Posterior vena cava (tissue), 2 donors: ENCODE measurements at regions not wholly inside any gene's neighbourhood (a gene's known extent, or its start where the extent isn't known, plus 50 kb on each side); places are given as distances from the start of the nearest gene placed in this dataset.
A peak's percentile ranks its signal among the peaks of the same experiment; 100 is the strongest.

ENCODE experiments used
- DNase-seq: peaks from one replicate; pipeline ENCODE4 v3.0.0-alpha.2; 2020; ENCODE audit warnings: low spot score
- intact Hi-C, 2 donors: fragments of 100-400 bp; cut with DNase I; formaldehyde crosslinking; loops; one replicate each; pipeline versions ENCODE4 v1.14.1 to v1.14.2; 2022 to 2023
- donor health status: DM: yes; HTN: yes; CAD: no.
- donor health status: DM: yes; HTN: yes; CAD: no.

- DNase-seq = no peak
- intact Hi-C loops = no loop called here
These were observed 49.9 kb downstream of the CNTN3 start for GRCh38 chr3:74564560-74564959.

GRCh38 chr3:74562558-74563269 is 51.7 kb downstream of the CNTN3 start:
- intact Hi-C loops = no loop called here
- DNase-seq = no peak

GRCh38 chr3:74561881-74562280 is 52.6 kb downstream of the CNTN3 start:
- intact Hi-C loops = no loop called here

GRCh38 chr3:74559261-74559660 is 55.2 kb downstream of the CNTN3 start:
- intact Hi-C loops = no loop called here

More at GRCh38 chr3:74561881-74562280, 52.6 kb downstream of the CNTN3 start:
- no peak for DNase-seq

GRCh38 chr3:74550686-74551085 is 63.8 kb downstream of the CNTN3 start:
- no peak for DNase-seq
- intact Hi-C loops = no loop called here

More at GRCh38 chr3:74559261-74559660, 55.2 kb downstream of the CNTN3 start:
- DNase-seq = no peak

- no peak for DNase-seq
- intact Hi-C loops = no loop called here
These were observed 68.0 kb downstream of the CNTN3 start for GRCh38 chr3:74546426-74546825.

GRCh38 chr3:74542441-74542840 is 72.0 kb downstream of the CNTN3 start:
- DNase-seq = no peak
- intact Hi-C loops = no loop called here

GRCh38 chr3:74539876-74540275 is 74.6 kb downstream of the CNTN3 start:
- intact Hi-C loops = no loop called here
- DNase-seq = no peak

- no peak for DNase-seq
- intact Hi-C loops = no loop called here
These were observed 75.8 kb downstream of the CNTN3 start for GRCh38 chr3:74538669-74539068.

GRCh38 chr3:74537857-74538256 is 76.6 kb downstream of the CNTN3 start:
- DNase-seq = no peak
- intact Hi-C loops = no loop called here

- intact Hi-C loops = no loop called here
- peak; percentile 80 for DNase-seq
These were observed 77.3 kb downstream of the CNTN3 start for GRCh38 chr3:74537164-74537563.

GRCh38 chr3:74535281-74535680 is 79.2 kb downstream of the CNTN3 start:
- DNase-seq = no peak
- intact Hi-C loops = no loop called here

- no peak for DNase-seq
- intact Hi-C loops = no loop called here
These were observed 79.8 kb downstream of the CNTN3 start for GRCh38 chr3:74534611-74535010.

GRCh38 chr3:74532446-74532845 is 82.0 kb downstream of the CNTN3 start:
- intact Hi-C loops = no loop called here
- no peak for DNase-seq

GRCh38 chr3:74531491-74531890 is 83.0 kb downstream of the CNTN3 start:
- no peak for DNase-seq
- intact Hi-C loops = no loop called here

GRCh38 chr3:74529145-74529544 is 85.3 kb downstream of the CNTN3 start:
- intact Hi-C loops = no loop called here

GRCh38 chr3:74527566-74527965 is 86.9 kb downstream of the CNTN3 start:
- intact Hi-C loops = no loop called here
- DNase-seq = no peak

More at GRCh38 chr3:74529145-74529544, 85.3 kb downstream of the CNTN3 start:
- no peak for DNase-seq

GRCh38 chr3:74523811-74524210 is 90.6 kb downstream of the CNTN3 start:
- intact Hi-C loops = no loop called here
- DNase-seq = no peak

GRCh38 chr3:74520895-74521294 is 93.6 kb downstream of the CNTN3 start:
- no peak for DNase-seq
- intact Hi-C loops = no loop called here

GRCh38 chr3:74518610-74519009 is 95.8 kb downstream of the CNTN3 start:
- no peak for DNase-seq
- intact Hi-C loops = no loop called here

GRCh38 chr3:74516019-74516418 is 98.4 kb downstream of the CNTN3 start:
- no peak for DNase-seq
- intact Hi-C loops = no loop called here

- no peak for DNase-seq
These were observed 99.0 kb downstream of the CNTN3 start for GRCh38 chr3:74515451-74515850.

More at GRCh38 chr3:74515451-74515850, 99.0 kb downstream of the CNTN3 start:
- intact Hi-C loops = no loop called here
